Naive thymus-derived CD8-positive, alpha-beta T cell (primary cell): ENCODE measurements at regions not wholly inside any gene's neighbourhood (a gene's known extent, or its start where the extent isn't known, plus 50 kb on each side); places are given as distances from the start of the nearest gene placed in this dataset.

Source experiments
- ATAC-seq, 2 donors: fragments of 150-1000 bp; cut with Tn5 transposase in 1 of 2; sonication (Bioruptor Pico), chemical (Tn5 transposase) in 1 of 2; 1 replicate in 1 of 2; 2 replicates in 1 of 2; pipeline ENCODE4 v1.10.0; 2021; ENCODE audit warnings: mild to moderate bottlenecking in 2 of 2, moderate library complexity in 2 of 2
- POLR2A ChIA-PET: fragments of 350-600 bp; sonication (Branson Sonifier 250); formaldehyde crosslinking; loops from one replicate; lab custom pipeline; 2021; ENCODE audit warnings: antibody characterized with exemption; lab: Charles Lee
- DNase-seq, 10 donors: peaks; one replicate each; pipeline versions ENCODE4 v3.0.0 to v3.0.0-alpha.2; 2020 to 2022
- H3K27ac Mint-ChIP-seq, 10 donors: one replicate each; pipeline ENCODE4 v1.8.0; 2020 to 2022; ENCODE audit warnings: mild to moderate bottlenecking in 10 of 10, mixed read lengths in 10 of 10, moderate library complexity in 4 of 10, inconsistent platforms in 1 of 10
- H3K27me3 Mint-ChIP-seq, 5 donors: one replicate each; pipeline ENCODE4 v1.8.0; 2021 to 2022; ENCODE audit warnings: mixed read lengths in 5 of 5
- H3K36me3 Mint-ChIP-seq, 3 donors: one replicate each; pipeline ENCODE4 v1.8.0; 2020 to 2022; ENCODE audit warnings: mixed read lengths in 3 of 3, mild to moderate bottlenecking in 2 of 3, inconsistent platforms in 1 of 3
- H3K4me1 Mint-ChIP-seq, 4 donors: one replicate each; pipeline ENCODE4 v1.8.0; 2021 to 2022; ENCODE audit warnings: mixed read lengths in 4 of 4
- H3K4me3 Mint-ChIP-seq, 10 donors: one replicate each; pipeline ENCODE4 v1.8.0; 2020 to 2022; ENCODE audit warnings: mild to moderate bottlenecking in 10 of 10, mixed read lengths in 10 of 10, moderate library complexity in 6 of 10, inconsistent platforms in 1 of 10
- H3K9me3 Mint-ChIP-seq, 9 donors: one replicate each; pipeline ENCODE4 v1.8.0; 2020 to 2022; ENCODE audit warnings: mixed read lengths in 9 of 9, mild to moderate bottlenecking in 3 of 9, inconsistent platforms in 1 of 9, moderate library complexity in 1 of 9

GRCh38 chr19:32251634-32252332, 93.6 kb upstream of the ZNF507 start:
- no peak for DNase-seq
- Mint-ChIP-seq H3K36me3 (no peaks in the 10 kb centered on the region), H3K4me3 (no peak overlapping the region), H3K4me1 (no peaks in the 10 kb centered on the region), H3K27me3 (peaks cover 0 to 32% (median 10%) of the 10 kb centered on the region in 5 donors), H3K27ac (no peak overlapping the region), H3K9me3 (no peaks in the 10 kb centered on the region)
- POLR2A ChIA-PET, result no interaction called here
- ATAC-seq, result no peak

GRCh38 chr19:32252333-32252669, 93.1 kb upstream of the ZNF507 start:
- no peak for ATAC-seq
- H3K27ac Mint-ChIP-seq, result no peak overlapping the region
- POLR2A ChIA-PET, result no interaction called here

GRCh38 chr19:32253683-32254508, 91.5 kb upstream of the ZNF507 start:
- Mint-ChIP-seq H3K36me3 (no peaks in the 10 kb centered on the region), H3K27me3 (peaks cover 0 to 28% (median 10%) of the 10 kb centered on the region in 5 donors), H3K27ac (no peak overlapping the region), H3K4me3 (no peak overlapping the region), H3K9me3 (peaks cover 0 to 3% (median 0%) of the 10 kb centered on the region in 9 donors), H3K4me1 (no peaks in the 10 kb centered on the region)
- POLR2A ChIA-PET, result no interaction called here
- ATAC-seq (no peak), DNase-seq (no peak)

More at GRCh38 chr19:32252333-32252669, 93.1 kb upstream of the ZNF507 start:
- H3K9me3 Mint-ChIP-seq, result no peaks in the 10 kb centered on the region
- no peaks in the 10 kb centered on the region for H3K4me1 Mint-ChIP-seq
- H3K4me3 Mint-ChIP-seq, result no peak overlapping the region
- no peak for DNase-seq
- no peaks in the 10 kb centered on the region for H3K36me3 Mint-ChIP-seq
- peaks cover 0 to 32% (median 10%) of the 10 kb centered on the region in 5 donors for H3K27me3 Mint-ChIP-seq

GRCh38 chr19:32254509-32254890, 90.9 kb upstream of the ZNF507 start:
- H3K9me3 Mint-ChIP-seq, result peaks cover 0 to 9% (median 2%) of the 10 kb centered on the region in 9 donors
- ATAC-seq, result no peak
- peaks cover 4 to 31% (median 12%) of the 10 kb centered on the region in 5 donors for H3K27me3 Mint-ChIP-seq
- POLR2A ChIA-PET, result no interaction called here
- H3K4me3 Mint-ChIP-seq, result no peak overlapping the region
- H3K27ac Mint-ChIP-seq, result no peak overlapping the region
- H3K36me3 Mint-ChIP-seq, result no peaks in the 10 kb centered on the region
- no peak for DNase-seq
- no peaks in the 10 kb centered on the region for H3K4me1 Mint-ChIP-seq

GRCh38 chr19:32255536-32256295, 89.7 kb upstream of the ZNF507 start:
- DNase-seq (no peak), ATAC-seq (no peak)
- Mint-ChIP-seq H3K36me3 (no peaks in the 10 kb centered on the region), H3K27me3 (peaks cover 4 to 22% (median 9%) of the 10 kb centered on the region in 5 donors), H3K27ac (no peak overlapping the region), H3K4me1 (no peaks in the 10 kb centered on the region), H3K9me3 (peaks cover 3 to 19% (median 6%) of the 10 kb centered on the region in 9 donors), H3K4me3 (no peak overlapping the region)
- POLR2A ChIA-PET, result no interaction called here

- peaks cover 4 to 22% (median 8%) of the 10 kb centered on the region in 5 donors for H3K27me3 Mint-ChIP-seq
- H3K4me1 Mint-ChIP-seq, result no peaks in the 10 kb centered on the region
- POLR2A ChIA-PET, result no interaction called here
- no peak overlapping the region for H3K4me3 Mint-ChIP-seq
- no peak overlapping the region for H3K27ac Mint-ChIP-seq
- DNase-seq (no peak), ATAC-seq (no peak)
- H3K9me3 Mint-ChIP-seq, result peaks cover 3 to 19% (median 6%) of the 10 kb centered on the region in 9 donors
- H3K36me3 Mint-ChIP-seq, result no peaks in the 10 kb centered on the region
Measured at GRCh38 chr19:32256341-32256975, 89.0 kb upstream of the ZNF507 start.

- Mint-ChIP-seq H3K4me3 (no peak overlapping the region), H3K27me3 (peaks cover 5 to 22% (median 6%) of the 10 kb centered on the region in 5 donors), H3K27ac (peak overlapping the region in 1 of 10 donors; percentile 42), H3K9me3 (peaks cover 3 to 19% (median 6%) of the 10 kb centered on the region in 9 donors), H3K36me3 (no peaks in the 10 kb centered on the region), H3K4me1 (no peaks in the 10 kb centered on the region)
- no peak for DNase-seq
- POLR2A ChIA-PET, result no interaction called here
- no peak for ATAC-seq
Measured at GRCh38 chr19:32257326-32258073, 87.9 kb upstream of the ZNF507 start.

GRCh38 chr19:32258167-32258566, 87.2 kb upstream of the ZNF507 start:
- DNase-seq, result no peak
- no peak overlapping the region for H3K27ac Mint-ChIP-seq
- H3K4me1 Mint-ChIP-seq, result no peaks in the 10 kb centered on the region
- no peak overlapping the region for H3K4me3 Mint-ChIP-seq
- peaks cover 3 to 19% (median 6%) of the 10 kb centered on the region in 9 donors for H3K9me3 Mint-ChIP-seq
- H3K27me3 Mint-ChIP-seq, result peaks cover 6 to 24% (median 8%) of the 10 kb centered on the region in 5 donors
- H3K36me3 Mint-ChIP-seq, result no peaks in the 10 kb centered on the region
- no peak for ATAC-seq
- POLR2A ChIA-PET, result no interaction called here

GRCh38 chr19:32264568-32264967, 80.8 kb upstream of the ZNF507 start:
- Mint-ChIP-seq H3K36me3 (no peaks in the 10 kb centered on the region), H3K4me3 (no peak overlapping the region), H3K4me1 (no peaks in the 10 kb centered on the region), H3K27ac (no peak overlapping the region), H3K9me3 (peaks cover 1 to 10% (median 4%) of the 10 kb centered on the region in 9 donors), H3K27me3 (peaks cover 8 to 21% (median 17%) of the 10 kb centered on the region in 5 donors)
- no peak for DNase-seq
- POLR2A ChIA-PET, result no interaction called here
- no peak for ATAC-seq

- Mint-ChIP-seq H3K36me3 (no peaks in the 10 kb centered on the region), H3K27me3 (peaks cover 19 to 35% (median 24%) of the 10 kb centered on the region in 5 donors)
- ATAC-seq, result no peak
Measured at GRCh38 chr19:32265995-32266394, 79.4 kb upstream of the ZNF507 start.

GRCh38 chr19:32266460-32266859, 79.0 kb upstream of the ZNF507 start:
- H3K27me3 Mint-ChIP-seq, result peaks cover 19 to 40% (median 24%) of the 10 kb centered on the region in 5 donors
- no peaks in the 10 kb centered on the region for H3K4me1 Mint-ChIP-seq
- POLR2A ChIA-PET, result no interaction called here
- DNase-seq, result no peak
- no peaks in the 10 kb centered on the region for H3K36me3 Mint-ChIP-seq
- no peak overlapping the region for H3K4me3 Mint-ChIP-seq
- no peak for ATAC-seq
- no peak overlapping the region for H3K27ac Mint-ChIP-seq
- peaks cover 0 to 4% (median 0%) of the 10 kb centered on the region in 9 donors for H3K9me3 Mint-ChIP-seq

More at GRCh38 chr19:32265995-32266394, 79.4 kb upstream of the ZNF507 start:
- Mint-ChIP-seq H3K9me3 (no peaks in the 10 kb centered on the region), H3K4me1 (no peaks in the 10 kb centered on the region), H3K4me3 (no peak overlapping the region), H3K27ac (no peak overlapping the region)
- no peak for DNase-seq
- POLR2A ChIA-PET, result no interaction called here

- peak overlapping the region in 1 of 10 donors; percentile 74 for H3K27ac Mint-ChIP-seq
- no peak overlapping the region for H3K4me3 Mint-ChIP-seq
- POLR2A ChIA-PET, result no interaction called here
- H3K27me3 Mint-ChIP-seq, result peaks cover 19 to 48% (median 21%) of the 10 kb centered on the region in 5 donors
- no peak for DNase-seq
- H3K4me1 Mint-ChIP-seq, result no peaks in the 10 kb centered on the region
- ATAC-seq, result no peak
- H3K36me3 Mint-ChIP-seq, result peaks cover 0 to 7% (median 0%) of the 10 kb centered on the region in 3 donors
- H3K9me3 Mint-ChIP-seq, result peaks cover 0 to 13% (median 2%) of the 10 kb centered on the region in 9 donors
Measured at GRCh38 chr19:32268381-32268780, 77.0 kb upstream of the ZNF507 start.
